HEK293T (cell line): ENCODE measurements at regions not wholly inside any gene's neighbourhood (a gene's known extent, or its start where the extent isn't known, plus 50 kb on each side); places are given as distances from the start of the nearest gene placed in this dataset.

Experiments used
- CTCF ChIA-PET: fragments of 350-600 bp; formaldehyde crosslinking; extraction: SDS; loops from one replicate; lab custom pipeline; 2021; ENCODE audit warnings: antibody characterized with exemption, inconsistent platforms; lab: Yijun Ruan, JAX
- POLR2A ChIA-PET: fragments of 350-600 bp; formaldehyde crosslinking; extraction: SDS; loops from one replicate; lab custom pipeline; 2020; ENCODE audit warnings: antibody characterized with exemption, inconsistent platforms; lab: Yijun Ruan, JAX
- DNase-seq: peaks from one replicate; pipeline ENCODE4 v3.0.0; 2012; ENCODE audit warnings: mixed read lengths; ENCODE audit errors: extremely low spot score
- ARNT ChIP-seq: fragments of 450-650 bp; IDR thresholded peaks from 2 replicates; pipeline ENCODE4 v1.6.1; 2017; ENCODE audit warnings: mild to moderate bottlenecking
- BHLHE40 ChIP-seq: fragments of 450-650 bp; IDR thresholded peaks from 2 replicates; pipeline ENCODE4 v1.6.1; 2016; ENCODE audit warnings: mild to moderate bottlenecking, moderate library complexity, borderline replicate concordance
- CTBP1 ChIP-seq: fragments of 450-650 bp; IDR thresholded peaks from 2 replicates; pipeline ENCODE4 v1.6.1; 2016; ENCODE audit warnings: borderline replicate concordance
- ELF4 ChIP-seq: fragments of 450-650 bp; IDR thresholded peaks from 2 replicates; pipeline ENCODE4 v1.6.1; 2017; ENCODE audit warnings: antibody characterized with exemption
- FOXA1 ChIP-seq: fragments of 450-650 bp; IDR thresholded peaks from 2 replicates; pipeline ENCODE4 v1.6.1; 2016; ENCODE audit warnings: mild to moderate bottlenecking
- FOXK2 ChIP-seq: fragments of 450-650 bp; IDR thresholded peaks from 2 replicates; pipeline ENCODE4 v1.6.1; 2016; ENCODE audit warnings: mild to moderate bottlenecking
- FOXM1 ChIP-seq: fragments of 450-650 bp; IDR thresholded peaks from 2 replicates; pipeline ENCODE4 v1.6.1; 2017; ENCODE audit warnings: mild to moderate bottlenecking, borderline replicate concordance
- HDGF ChIP-seq: fragments of 450-650 bp; IDR thresholded peaks from 2 replicates; pipeline ENCODE4 v1.6.1; 2017; ENCODE audit warnings: antibody characterized with exemption, borderline replicate concordance
- L3MBTL2 ChIP-seq: fragments of 450-650 bp; conservative IDR thresholded peaks from 2 replicates; pipeline ENCODE4 v1.6.1; 2016; ENCODE audit warnings: mild to moderate bottlenecking
- LEF1 ChIP-seq: fragments of 450-650 bp; IDR thresholded peaks from 2 replicates; pipeline ENCODE4 v1.6.1; 2017; ENCODE audit warnings: mild to moderate bottlenecking, borderline replicate concordance
- NFRKB ChIP-seq: fragments of 450-650 bp; IDR thresholded peaks from 2 replicates; pipeline ENCODE4 v1.6.1; 2016; ENCODE audit warnings: mild to moderate bottlenecking, moderate library complexity
- SP1 ChIP-seq: fragments of 450-650 bp; IDR thresholded peaks from 2 replicates; pipeline ENCODE4 v1.6.1; 2017
- SUZ12 ChIP-seq: fragments of 450-650 bp; IDR thresholded peaks from 2 replicates; pipeline ENCODE4 v1.6.1; 2016; ENCODE audit warnings: mild to moderate bottlenecking
- TARDBP ChIP-seq: fragments of 450-650 bp; IDR thresholded peaks from 2 replicates; pipeline ENCODE4 v1.6.1; 2016
- ZNF384 ChIP-seq: fragments of 450-650 bp; IDR thresholded peaks from 2 replicates; pipeline ENCODE4 v1.6.1; 2016
- TF ChIP-seq, protein P1 (sequence below): fragments of 450-650 bp; IDR thresholded peaks from 2 replicates; pipeline ENCODE4 v1.6.1; 2016

GRCh38 chrX:8374041-8374825 lies 90.4 kb upstream of the VCX3B start:
- ChIA-PET CTCF (no interaction called here), POLR2A (no interaction called here)

GRCh38 chrX:8377041-8377440 lies 87.6 kb upstream of the VCX3B start:
- TF ChIP-seq ELF4, result no peak
- TF ChIP-seq HDGF, result no peak
- no peak for TF ChIP-seq NFRKB
- TF ChIP-seq ZNF384, result no peak
- no peak for TF ChIP-seq FOXA1
- TF ChIP-seq SP1, result no peak
- no peak for TF ChIP-seq BHLHE40
- TF ChIP-seq, protein P1, sequence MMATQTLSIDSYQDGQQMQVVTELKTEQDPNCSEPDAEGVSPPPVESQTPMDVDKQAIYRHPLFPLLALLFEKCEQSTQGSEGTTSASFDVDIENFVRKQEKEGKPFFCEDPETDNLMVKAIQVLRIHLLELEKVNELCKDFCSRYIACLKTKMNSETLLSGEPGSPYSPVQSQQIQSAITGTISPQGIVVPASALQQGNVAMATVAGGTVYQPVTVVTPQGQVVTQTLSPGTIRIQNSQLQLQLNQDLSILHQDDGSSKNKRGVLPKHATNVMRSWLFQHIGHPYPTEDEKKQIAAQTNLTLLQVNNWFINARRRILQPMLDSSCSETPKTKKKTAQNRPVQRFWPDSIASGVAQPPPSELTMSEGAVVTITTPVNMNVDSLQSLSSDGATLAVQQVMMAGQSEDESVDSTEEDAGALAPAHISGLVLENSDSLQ, result no peak
- TF ChIP-seq LEF1, result no peak
- no peak for DNase-seq
- CTCF ChIA-PET, result no interaction called here
- POLR2A ChIA-PET, result no interaction called here

More at GRCh38 chrX:8374041-8374825, 90.4 kb upstream of the VCX3B start:
- no peak for DNase-seq
- no peak for TF ChIP-seq TARDBP
- TF ChIP-seq HDGF, result no peak
- no peak for TF ChIP-seq SUZ12
- no peak for TF ChIP-seq L3MBTL2
- no peak for TF ChIP-seq CTBP1
- no peak for TF ChIP-seq FOXA1
- no peak for TF ChIP-seq FOXK2
- TF ChIP-seq ELF4, result no peak
- TF ChIP-seq ARNT, result no peak
- TF ChIP-seq FOXM1, result no peak
- TF ChIP-seq ZNF384, result no peak
- TF ChIP-seq, protein P1, result no peak
- TF ChIP-seq SP1, result no peak

- CTCF ChIA-PET, result no interaction called here
- POLR2A ChIA-PET, result no interaction called here
- DNase-seq, result no peak
- TF ChIP-seq BHLHE40, result no peak
- no peak for TF ChIP-seq SUZ12
- TF ChIP-seq ARNT, result no peak
- no peak for TF ChIP-seq LEF1
- TF ChIP-seq L3MBTL2, result no peak
- no peak for TF ChIP-seq HDGF
- no peak for TF ChIP-seq FOXM1
- TF ChIP-seq FOXA1, result no peak
- no peak for TF ChIP-seq TARDBP
- no peak for TF ChIP-seq ZNF384
- TF ChIP-seq SP1, result no peak
- no peak for TF ChIP-seq NFRKB
- no peak for TF ChIP-seq ELF4
Observed at GRCh38 chrX:8390771-8391170, 73.9 kb upstream of the VCX3B start.

- CTCF ChIA-PET, result no interaction called here
- DNase-seq, result no peak
- no peak for TF ChIP-seq LEF1
- POLR2A ChIA-PET, result no interaction called here
Observed at GRCh38 chrX:8403988-8404387, 60.6 kb upstream of the VCX3B start.

DNA sequence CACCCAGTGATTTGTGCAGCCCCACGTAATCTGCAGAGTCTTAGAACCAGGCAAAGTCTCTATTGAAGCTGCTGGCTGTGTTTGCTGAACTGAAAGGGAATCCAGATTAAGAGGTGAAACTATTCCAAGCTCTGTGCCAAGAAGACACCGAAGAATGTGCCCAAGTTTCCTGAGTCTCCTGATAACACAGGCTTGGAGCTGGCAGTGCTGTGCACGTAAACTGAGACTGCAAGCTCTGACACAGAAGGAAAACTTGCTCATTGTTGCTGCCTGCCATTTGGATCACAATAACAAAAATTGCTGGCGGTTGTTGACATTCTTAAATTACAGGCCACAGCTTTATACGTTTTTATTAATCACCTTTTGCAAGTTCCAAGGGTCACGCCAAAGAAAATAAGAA lies 60.2 kb upstream of the VCX3B start:
- ChIA-PET POLR2A (no interaction called here), CTCF (no interaction called here)
- TF ChIP-seq ARNT (no peak), BHLHE40 (no peak), HDGF (no peak), NFRKB (no peak), SUZ12 (no peak), SP1 (no peak), LEF1 (no peak), CTBP1 (no peak), L3MBTL2 (no peak), ELF4 (no peak), FOXA1 (no peak), FOXK2 (no peak), ZNF384 (no peak), FOXM1 (no peak), TARDBP (no peak)
- TF ChIP-seq, protein P1, result no peak
- no peak for DNase-seq

DNA sequence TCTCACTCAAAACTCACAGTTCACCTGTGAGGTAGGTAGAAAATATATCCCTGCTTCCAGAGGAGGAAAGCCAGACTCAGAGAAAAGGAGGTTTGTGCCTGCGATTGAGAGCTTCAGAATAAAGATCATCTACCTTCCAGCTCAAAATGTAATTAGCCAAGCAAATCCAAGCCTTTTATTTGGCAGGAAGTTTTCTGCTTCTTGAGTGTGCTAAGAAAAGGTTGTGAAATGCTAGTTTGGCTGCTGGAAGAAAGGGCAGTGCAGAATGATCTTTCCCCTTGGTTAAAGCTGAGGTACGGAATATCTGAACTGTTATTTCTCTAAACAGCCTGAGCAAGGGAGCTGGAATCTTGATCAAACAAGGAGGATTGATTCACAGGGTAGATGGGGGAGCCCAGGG lies 59.7 kb upstream of the VCX3B start:
- ChIA-PET CTCF (no interaction called here), POLR2A (no interaction called here)
- no peak for TF ChIP-seq FOXM1
- no peak for TF ChIP-seq FOXK2
- TF ChIP-seq HDGF, result no peak
- TF ChIP-seq FOXA1, result no peak
- no peak for TF ChIP-seq CTBP1
- no peak for TF ChIP-seq NFRKB
- no peak for TF ChIP-seq L3MBTL2
- TF ChIP-seq, protein P1, result no peak
- TF ChIP-seq BHLHE40, result no peak
- TF ChIP-seq SP1, result no peak
- TF ChIP-seq ARNT, result no peak
- TF ChIP-seq TARDBP, result no peak
- no peak for TF ChIP-seq ZNF384
- TF ChIP-seq LEF1, result no peak
- TF ChIP-seq ELF4, result no peak
- no peak for TF ChIP-seq SUZ12
- no peak for DNase-seq
